ENCODE measurements at regions not wholly inside any gene's neighbourhood (a gene's known extent, or its start where the extent isn't known, plus 50 kb on each side); places are given as distances from the start of the nearest gene placed in this dataset.

DNA sequence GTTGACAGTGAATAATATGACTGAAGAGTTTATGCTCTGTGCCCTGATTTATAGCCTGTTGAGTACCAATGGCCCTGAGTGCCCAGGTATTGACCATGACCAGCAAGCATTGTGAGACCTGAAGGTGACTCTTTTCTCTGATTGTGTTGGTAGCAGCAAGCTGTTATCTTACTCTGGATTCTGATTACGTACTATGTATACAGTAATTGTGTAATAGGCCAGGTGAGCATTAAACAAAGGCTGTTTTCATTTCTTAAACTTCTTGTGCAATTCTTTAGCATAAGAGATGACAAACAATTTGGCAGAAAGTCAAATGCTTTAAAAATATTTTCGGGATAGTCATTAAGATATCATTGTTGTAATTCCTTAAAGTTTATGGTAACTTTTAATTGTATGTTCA is 111.7 kb upstream of the PTPRK start:
- no peak for DNase-seq (ENCODE audit: low read depth)
- H3K4me3 ChIP-seq (ENCODE audit: low read length), result no peak overlapping the region
- TF ChIP-seq, protein P1, sequence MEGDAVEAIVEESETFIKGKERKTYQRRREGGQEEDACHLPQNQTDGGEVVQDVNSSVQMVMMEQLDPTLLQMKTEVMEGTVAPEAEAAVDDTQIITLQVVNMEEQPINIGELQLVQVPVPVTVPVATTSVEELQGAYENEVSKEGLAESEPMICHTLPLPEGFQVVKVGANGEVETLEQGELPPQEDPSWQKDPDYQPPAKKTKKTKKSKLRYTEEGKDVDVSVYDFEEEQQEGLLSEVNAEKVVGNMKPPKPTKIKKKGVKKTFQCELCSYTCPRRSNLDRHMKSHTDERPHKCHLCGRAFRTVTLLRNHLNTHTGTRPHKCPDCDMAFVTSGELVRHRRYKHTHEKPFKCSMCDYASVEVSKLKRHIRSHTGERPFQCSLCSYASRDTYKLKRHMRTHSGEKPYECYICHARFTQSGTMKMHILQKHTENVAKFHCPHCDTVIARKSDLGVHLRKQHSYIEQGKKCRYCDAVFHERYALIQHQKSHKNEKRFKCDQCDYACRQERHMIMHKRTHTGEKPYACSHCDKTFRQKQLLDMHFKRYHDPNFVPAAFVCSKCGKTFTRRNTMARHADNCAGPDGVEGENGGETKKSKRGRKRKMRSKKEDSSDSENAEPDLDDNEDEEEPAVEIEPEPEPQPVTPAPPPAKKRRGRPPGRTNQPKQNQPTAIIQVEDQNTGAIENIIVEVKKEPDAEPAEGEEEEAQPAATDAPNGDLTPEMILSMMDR (conservative IDR thresholded peaks at IDR 0.05; ENCODE audit: low read depth, low read length), result no peak

- DNase-seq (ENCODE audit: low read depth), result no peak
- TF ChIP-seq, protein P1 (conservative IDR thresholded peaks at IDR 0.05; ENCODE audit: low read depth, low read length), result no peak
- no peak overlapping the region for H3K4me3 ChIP-seq (ENCODE audit: low read length)
Observed at GRCh38 chr6:128631031-128631430, 110.6 kb upstream of the PTPRK start.

DNA sequence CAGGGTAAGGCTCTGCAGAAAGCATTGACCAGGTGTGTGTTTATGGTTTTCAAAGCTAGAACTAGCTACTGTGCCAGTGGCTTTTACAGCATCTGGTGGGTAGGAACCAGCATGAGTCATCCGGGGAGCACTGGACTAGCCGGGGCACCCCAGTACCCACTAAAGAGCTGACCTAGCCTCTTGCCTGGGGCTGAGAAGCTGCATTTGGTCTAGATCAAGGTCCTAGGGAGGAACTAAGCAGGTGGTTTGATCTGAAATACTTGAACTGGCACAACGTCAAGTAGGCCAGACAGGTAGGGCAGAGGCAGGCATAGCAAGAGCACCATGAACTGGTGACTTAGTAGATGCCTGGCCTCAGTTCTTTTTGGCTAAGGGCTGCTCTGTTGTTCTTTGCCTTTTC is 109.8 kb upstream of the PTPRK start:
- no peak for DNase-seq (ENCODE audit: low read depth)
- TF ChIP-seq, protein P1 (conservative IDR thresholded peaks at IDR 0.05; ENCODE audit: low read depth, low read length), result no peak
- H3K4me3 ChIP-seq (ENCODE audit: low read length), result no peak overlapping the region

DNA sequence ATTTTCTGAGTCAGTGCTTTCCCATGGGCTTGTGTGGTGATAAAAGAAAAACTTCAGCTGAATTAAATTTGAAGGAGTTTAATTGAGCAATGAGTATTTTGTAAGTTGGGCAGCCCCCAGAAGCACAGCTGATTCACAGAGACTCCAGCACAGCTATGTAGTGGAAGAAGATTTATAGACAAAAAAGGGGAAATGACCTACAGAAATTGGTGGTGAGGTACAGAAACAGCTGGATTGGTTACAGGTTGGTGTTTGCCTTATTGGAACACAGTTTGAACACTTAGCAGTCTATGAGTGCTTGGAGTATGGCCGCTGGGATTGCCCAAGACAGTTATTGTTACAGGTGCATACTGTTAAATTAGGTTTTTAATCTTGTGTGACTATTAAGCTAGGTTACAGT is 96.9 kb upstream of the PTPRK start:
- no peak overlapping the region for H3K4me3 ChIP-seq (ENCODE audit: low read length)
- TF ChIP-seq, protein P1 (conservative IDR thresholded peaks at IDR 0.05; ENCODE audit: low read depth, low read length), result no peak
- no peak for DNase-seq (ENCODE audit: low read depth)

DNA sequence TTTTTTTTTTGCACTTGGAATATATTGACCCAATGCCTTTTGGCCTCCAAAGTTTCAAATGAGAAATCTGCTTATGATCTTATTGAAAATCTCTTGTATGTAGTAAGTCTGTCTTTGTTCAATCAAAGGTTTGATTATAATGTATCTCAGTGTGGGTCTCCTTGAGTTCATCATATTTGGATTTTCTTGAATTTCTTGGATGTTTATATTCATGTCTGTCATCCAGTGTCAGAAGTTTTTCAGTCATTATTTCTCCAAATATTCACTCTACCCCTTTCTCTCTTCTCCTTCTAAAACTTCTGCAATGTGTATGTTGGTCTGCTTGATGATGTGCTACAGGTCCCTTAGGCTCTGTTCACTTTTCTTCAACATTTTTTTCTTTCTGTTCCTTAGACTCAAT is 95.9 kb upstream of the PTPRK start:
- no peak overlapping the region for H3K4me3 ChIP-seq (ENCODE audit: low read length)
- TF ChIP-seq, protein P1 (conservative IDR thresholded peaks at IDR 0.05; ENCODE audit: low read depth, low read length), result no peak
- no peak for DNase-seq (ENCODE audit: low read depth)

GRCh38 chr6:128606611-128607010 is 86.2 kb upstream of the PTPRK start:
- no peak for DNase-seq (ENCODE audit: low read depth)
- no peak overlapping the region for H3K4me3 ChIP-seq (ENCODE audit: low read length)
- TF ChIP-seq, protein P1 (conservative IDR thresholded peaks at IDR 0.05; ENCODE audit: low read depth, low read length), result no peak

- DNase-seq (ENCODE audit: low read depth), result no peak
- TF ChIP-seq, protein P1 (conservative IDR thresholded peaks at IDR 0.05; ENCODE audit: low read depth, low read length), result no peak
- no peak overlapping the region for H3K4me3 ChIP-seq (ENCODE audit: low read length)
Observed at GRCh38 chr6:128605961-128606360, 85.6 kb upstream of the PTPRK start.
